Activated naive CD4-positive, alpha-beta T cell treated with anti-CD3 and anti-CD28 coated beads, Interleukin-2, amount 10 ng/mL, durations not matched to agents 7 days and 5 days (primary cell): ENCODE measurements at regions not wholly inside any gene's neighbourhood (a gene's known extent, or its start where the extent isn't known, plus 50 kb on each side); places are given as distances from the start of the nearest gene placed in this dataset.

Experiments used
- CTCF ChIA-PET: fragments of 350-600 bp; sonication (Branson Sonifier 250); formaldehyde crosslinking; loops from one replicate; lab custom pipeline; 2021; ENCODE audit warnings: antibody characterized with exemption; lab: Charles Lee
- DNase-seq: peaks from one replicate; pipeline ENCODE4 v3.0.0-alpha.2; 2020
- H3K27ac Mint-ChIP-seq: one replicate; pipeline ENCODE4 v1.8.0; 2021; ENCODE audit warnings: mild to moderate bottlenecking, moderate library complexity, mixed read lengths
- H3K27me3 Mint-ChIP-seq: one replicate; pipeline ENCODE4 v1.8.0; 2021; ENCODE audit warnings: mild to moderate bottlenecking, mixed read lengths
- H3K36me3 Mint-ChIP-seq: one replicate; pipeline ENCODE4 v1.8.0; 2021; ENCODE audit warnings: mixed read lengths
- H3K4me1 Mint-ChIP-seq: one replicate; pipeline ENCODE4 v1.8.0; 2021; ENCODE audit warnings: mixed read lengths
- H3K4me3 Mint-ChIP-seq: one replicate; pipeline ENCODE4 v1.8.0; 2021; ENCODE audit warnings: mild to moderate bottlenecking, moderate library complexity, mixed read lengths
- H3K9me3 Mint-ChIP-seq: one replicate; pipeline ENCODE4 v1.8.0; 2021; ENCODE audit warnings: mixed read lengths

- CTCF ChIA-PET = interaction anchor here (0.6 kb wide), 1 partner anchor 15 kb away, joined by 3 read pairs; no protein-coding TSS in a partner anchor
- H3K4me3 Mint-ChIP-seq = no peak overlapping the region
- H3K27ac Mint-ChIP-seq = no peak overlapping the region
- H3K27me3 Mint-ChIP-seq = no peaks in the 10 kb centered on the region
- H3K9me3 Mint-ChIP-seq = peaks cover 4% of the 10 kb centered on the region
- H3K36me3 Mint-ChIP-seq = no peaks in the 10 kb centered on the region
- DNase-seq = no peak
- no peaks in the 10 kb centered on the region for H3K4me1 Mint-ChIP-seq
Measured at GRCh38 chr18:40035966-40036365, 1919.1 kb upstream of the PIK3C3 start.

- Mint-ChIP-seq H3K36me3 (no peaks in the 10 kb centered on the region), H3K27me3 (no peaks in the 10 kb centered on the region), H3K4me3 (no peak overlapping the region), H3K27ac (no peak overlapping the region), H3K9me3 (peaks cover 7% of the 10 kb centered on the region), H3K4me1 (no peaks in the 10 kb centered on the region)
- CTCF ChIA-PET = no interaction called here
- DNase-seq = no peak
Measured at GRCh38 chr18:40032076-40032475, 1923.0 kb upstream of the PIK3C3 start.

GRCh38 chr18:40031435-40031834, 1923.6 kb upstream of the PIK3C3 start:
- H3K4me3 Mint-ChIP-seq = no peak overlapping the region
- H3K36me3 Mint-ChIP-seq = no peaks in the 10 kb centered on the region
- no peaks in the 10 kb centered on the region for H3K4me1 Mint-ChIP-seq
- CTCF ChIA-PET = no interaction called here
- no peaks in the 10 kb centered on the region for H3K27me3 Mint-ChIP-seq
- no peak for DNase-seq
- peaks cover 7% of the 10 kb centered on the region for H3K9me3 Mint-ChIP-seq
- H3K27ac Mint-ChIP-seq = no peak overlapping the region

GRCh38 chr18:40019797-40020392, 1935.1 kb upstream of the PIK3C3 start:
- H3K27me3 Mint-ChIP-seq = no peaks in the 10 kb centered on the region
- no peaks in the 10 kb centered on the region for H3K36me3 Mint-ChIP-seq
- no peak for DNase-seq
- H3K9me3 Mint-ChIP-seq = peaks cover 8% of the 10 kb centered on the region
- CTCF ChIA-PET = no interaction called here
- H3K27ac Mint-ChIP-seq = no peak overlapping the region
- no peaks in the 10 kb centered on the region for H3K4me1 Mint-ChIP-seq
- H3K4me3 Mint-ChIP-seq = no peak overlapping the region

- CTCF ChIA-PET = no interaction called here
- no peaks in the 10 kb centered on the region for H3K27me3 Mint-ChIP-seq
- no peak for DNase-seq
- no peaks in the 10 kb centered on the region for H3K4me1 Mint-ChIP-seq
- H3K4me3 Mint-ChIP-seq = no peak overlapping the region
- H3K9me3 Mint-ChIP-seq = peaks cover 8% of the 10 kb centered on the region
- no peak overlapping the region for H3K27ac Mint-ChIP-seq
- no peaks in the 10 kb centered on the region for H3K36me3 Mint-ChIP-seq
Measured at GRCh38 chr18:40018266-40018665, 1936.8 kb upstream of the PIK3C3 start.

- DNase-seq = no peak
- Mint-ChIP-seq H3K27ac (no peak overlapping the region), H3K9me3 (peaks cover 2% of the 10 kb centered on the region), H3K27me3 (no peaks in the 10 kb centered on the region), H3K4me3 (no peak overlapping the region), H3K36me3 (no peaks in the 10 kb centered on the region), H3K4me1 (no peaks in the 10 kb centered on the region)
- CTCF ChIA-PET = no interaction called here
Measured at GRCh38 chr18:40017021-40017420, 1938.0 kb upstream of the PIK3C3 start.

GRCh38 chr18:40016405-40016804, 1938.6 kb upstream of the PIK3C3 start:
- H3K4me1 Mint-ChIP-seq = no peaks in the 10 kb centered on the region
- peaks cover 2% of the 10 kb centered on the region for H3K9me3 Mint-ChIP-seq
- CTCF ChIA-PET = no interaction called here
- no peak overlapping the region for H3K27ac Mint-ChIP-seq
- H3K4me3 Mint-ChIP-seq = no peak overlapping the region
- H3K36me3 Mint-ChIP-seq = no peaks in the 10 kb centered on the region
- H3K27me3 Mint-ChIP-seq = no peaks in the 10 kb centered on the region
- DNase-seq = no peak

GRCh38 chr18:40013001-40013609, 1941.9 kb upstream of the PIK3C3 start:
- H3K36me3 Mint-ChIP-seq = no peaks in the 10 kb centered on the region
- DNase-seq = no peak
- H3K9me3 Mint-ChIP-seq = peaks cover 2% of the 10 kb centered on the region
- no peaks in the 10 kb centered on the region for H3K27me3 Mint-ChIP-seq
- no peak overlapping the region for H3K27ac Mint-ChIP-seq
- H3K4me3 Mint-ChIP-seq = no peak overlapping the region
- H3K4me1 Mint-ChIP-seq = no peaks in the 10 kb centered on the region
- CTCF ChIA-PET = no interaction called here

GRCh38 chr18:40011201-40011600, 1943.8 kb upstream of the PIK3C3 start:
- Mint-ChIP-seq H3K9me3 (no peaks in the 10 kb centered on the region), H3K27ac (no peak overlapping the region), H3K4me1 (no peaks in the 10 kb centered on the region), H3K36me3 (no peaks in the 10 kb centered on the region), H3K4me3 (no peak overlapping the region), H3K27me3 (no peaks in the 10 kb centered on the region)
- no peak for DNase-seq
- CTCF ChIA-PET = no interaction called here

- Mint-ChIP-seq H3K27me3 (no peaks in the 10 kb centered on the region), H3K4me3 (no peak overlapping the region), H3K9me3 (peaks cover 4% of the 10 kb centered on the region), H3K27ac (no peak overlapping the region), H3K36me3 (no peaks in the 10 kb centered on the region), H3K4me1 (no peaks in the 10 kb centered on the region)
- CTCF ChIA-PET = no interaction called here
- DNase-seq = no peak
Measured at GRCh38 chr18:40006634-40007033, 1948.4 kb upstream of the PIK3C3 start.

GRCh38 chr18:40004246-40004645, 1950.8 kb upstream of the PIK3C3 start:
- no peak for DNase-seq
- peaks cover 4% of the 10 kb centered on the region for H3K9me3 Mint-ChIP-seq
- H3K36me3 Mint-ChIP-seq = no peaks in the 10 kb centered on the region
- CTCF ChIA-PET = no interaction called here
- no peak overlapping the region for H3K27ac Mint-ChIP-seq
- H3K27me3 Mint-ChIP-seq = no peaks in the 10 kb centered on the region
- no peaks in the 10 kb centered on the region for H3K4me1 Mint-ChIP-seq
- H3K4me3 Mint-ChIP-seq = no peak overlapping the region

- peaks cover 8% of the 10 kb centered on the region for H3K9me3 Mint-ChIP-seq
- DNase-seq = no peak
- H3K27me3 Mint-ChIP-seq = no peaks in the 10 kb centered on the region
- no peaks in the 10 kb centered on the region for H3K4me1 Mint-ChIP-seq
- no peaks in the 10 kb centered on the region for H3K36me3 Mint-ChIP-seq
- H3K27ac Mint-ChIP-seq = no peak overlapping the region
- CTCF ChIA-PET = no interaction called here
- no peak overlapping the region for H3K4me3 Mint-ChIP-seq
Measured at GRCh38 chr18:39998317-39998716, 1956.7 kb upstream of the PIK3C3 start.

- no peak for DNase-seq
Measured at GRCh38 chr18:39994498-39994897, 1960.5 kb upstream of the PIK3C3 start.

GRCh38 chr18:39991696-39992265, 1963.3 kb upstream of the PIK3C3 start:
- CTCF ChIA-PET = no interaction called here
- Mint-ChIP-seq H3K27ac (no peak overlapping the region), H3K4me1 (no peaks in the 10 kb centered on the region), H3K9me3 (peaks cover 3% of the 10 kb centered on the region), H3K36me3 (no peaks in the 10 kb centered on the region), H3K4me3 (no peak overlapping the region), H3K27me3 (no peaks in the 10 kb centered on the region)
- DNase-seq = no peak

More at GRCh38 chr18:39994498-39994897, 1960.5 kb upstream of the PIK3C3 start:
- no peak overlapping the region for H3K4me3 Mint-ChIP-seq
- CTCF ChIA-PET = no interaction called here
- no peaks in the 10 kb centered on the region for H3K4me1 Mint-ChIP-seq
- peaks cover 5% of the 10 kb centered on the region for H3K9me3 Mint-ChIP-seq
- no peaks in the 10 kb centered on the region for H3K27me3 Mint-ChIP-seq
- no peaks in the 10 kb centered on the region for H3K36me3 Mint-ChIP-seq
- no peak overlapping the region for H3K27ac Mint-ChIP-seq

GRCh38 chr18:39990540-39990939, 1964.5 kb upstream of the PIK3C3 start:
- Mint-ChIP-seq H3K9me3 (no peaks in the 10 kb centered on the region), H3K27me3 (no peaks in the 10 kb centered on the region), H3K36me3 (no peaks in the 10 kb centered on the region), H3K4me1 (no peaks in the 10 kb centered on the region), H3K27ac (no peak overlapping the region), H3K4me3 (no peak overlapping the region)
- DNase-seq = no peak
- CTCF ChIA-PET = no interaction called here
